Suppressor macrophage (primary cell): ENCODE measurements at regions not wholly inside any gene's neighbourhood (a gene's known extent, or its start where the extent isn't known, plus 50 kb on each side); places are given as distances from the start of the nearest gene placed in this dataset.
A peak's percentile ranks its signal among the peaks of the same experiment; 100 is the strongest.
"Not testable (repeated sequence)": the region's sequence is repeated elsewhere in the genome, so short reads cannot be mapped to it uniquely, and the experiment has no call there.

Experiments
- DNase-seq, 4 experiments: peaks; one replicate each; pipeline ENCODE4 v3.0.0-alpha.2; 2020 to 2022

- DNase-seq: not testable (repeated sequence)
Measured at GRCh38 chr7:155397758-155398714, 59.9 kb upstream of the EN2 start.

GRCh38 chr7:155398944-155399343, 59.0 kb upstream of the EN2 start:
- DNase-seq: peak in 1 of 4 experiments; percentile 23

GRCh38 chr7:155399577-155399976, 58.4 kb upstream of the EN2 start:
- no peak for DNase-seq

GRCh38 chr7:155401231-155401630, 56.7 kb upstream of the EN2 start:
- no peak for DNase-seq

- DNase-seq: no peak
Measured at GRCh38 chr7:155401884-155402283, 56.0 kb upstream of the EN2 start.

GRCh38 chr7:155402941-155403340, 55.0 kb upstream of the EN2 start:
- DNase-seq: no peak

GRCh38 chr7:155404976-155405375, 53.0 kb upstream of the EN2 start:
- no peak for DNase-seq

- DNase-seq: no peak
Measured at GRCh38 chr7:155405399-155406318, 52.3 kb upstream of the EN2 start.

- DNase-seq: no peak
Measured at GRCh38 chr7:155407799-155408198, 50.1 kb upstream of the EN2 start.
